ENCODE measurements at regions not wholly inside any gene's neighbourhood (a gene's known extent, or its start where the extent isn't known, plus 50 kb on each side); places are given as distances from the start of the nearest gene placed in this dataset.

- no peaks in the 10 kb centered on the region for H3K9me3 ChIP-seq (ENCODE audit: control insufficient read depth, insufficient read depth, low read length)
- no peaks in the 10 kb centered on the region for H3K4me1 ChIP-seq (ENCODE audit: insufficient read depth, low read length)
- H3K9ac ChIP-seq (ENCODE audit: low read depth, low read length): no peak overlapping the region
- H3K36me3 ChIP-seq (ENCODE audit: insufficient read depth, low read length): no peaks in the 10 kb centered on the region
Measured at GRCh38 chr2:37493425-37493824, 149.0 kb downstream of the QPCT start.

GRCh38 chr2:37499113-37499512, 154.7 kb downstream of the QPCT start:
- H3K4me1 ChIP-seq (ENCODE audit: insufficient read depth, low read length): no peaks in the 10 kb centered on the region
- H3K9ac ChIP-seq (ENCODE audit: low read depth, low read length): no peak overlapping the region
- H3K36me3 ChIP-seq (ENCODE audit: insufficient read depth, low read length): no peaks in the 10 kb centered on the region
- no peaks in the 10 kb centered on the region for H3K9me3 ChIP-seq (ENCODE audit: control insufficient read depth, insufficient read depth, low read length)

- H3K36me3 ChIP-seq (ENCODE audit: insufficient read depth, low read length): no peaks in the 10 kb centered on the region
- no peak overlapping the region for H3K9ac ChIP-seq (ENCODE audit: low read depth, low read length)
- H3K9me3 ChIP-seq (ENCODE audit: control insufficient read depth, insufficient read depth, low read length): no peaks in the 10 kb centered on the region
- no peaks in the 10 kb centered on the region for H3K4me1 ChIP-seq (ENCODE audit: insufficient read depth, low read length)
Measured at GRCh38 chr2:37500031-37500430, 155.6 kb downstream of the QPCT start.

- no peak overlapping the region for H3K9ac ChIP-seq (ENCODE audit: low read depth, low read length)
- H3K9me3 ChIP-seq (ENCODE audit: control insufficient read depth, insufficient read depth, low read length): no peaks in the 10 kb centered on the region
- no peaks in the 10 kb centered on the region for H3K4me1 ChIP-seq (ENCODE audit: insufficient read depth, low read length)
- no peaks in the 10 kb centered on the region for H3K36me3 ChIP-seq (ENCODE audit: insufficient read depth, low read length)
Measured at GRCh38 chr2:37501113-37501512, 156.7 kb downstream of the QPCT start.

- no peaks in the 10 kb centered on the region for H3K9me3 ChIP-seq (ENCODE audit: control insufficient read depth, insufficient read depth, low read length)
- H3K4me1 ChIP-seq (ENCODE audit: insufficient read depth, low read length): peaks cover 11% of the 10 kb centered on the region; the same call in 1 of the 2 replicates
- no peak overlapping the region for H3K9ac ChIP-seq (ENCODE audit: low read depth, low read length)
- H3K36me3 ChIP-seq (ENCODE audit: insufficient read depth, low read length): no peaks in the 10 kb centered on the region
Measured at GRCh38 chr2:37506407-37507050, 162.1 kb downstream of the QPCT start.

- Histone ChIP-seq H3K9me3 (ENCODE audit: control insufficient read depth, insufficient read depth, low read length) (no peaks in the 10 kb centered on the region), H3K9ac (ENCODE audit: low read depth, low read length) (no peak overlapping the region), H3K36me3 (ENCODE audit: insufficient read depth, low read length) (no peaks in the 10 kb centered on the region), H3K4me1 (ENCODE audit: insufficient read depth, low read length) (peaks cover 11% of the 10 kb centered on the region; the same call in 1 of the 2 replicates)
Measured at GRCh38 chr2:37507051-37507410, 162.6 kb downstream of the QPCT start.

- Histone ChIP-seq H3K4me1 (ENCODE audit: insufficient read depth, low read length) (peaks cover 11% of the 10 kb centered on the region; the same call in 1 of the 2 replicates), H3K9ac (ENCODE audit: low read depth, low read length) (no peak overlapping the region), H3K36me3 (ENCODE audit: insufficient read depth, low read length) (no peaks in the 10 kb centered on the region), H3K9me3 (ENCODE audit: control insufficient read depth, insufficient read depth, low read length) (no peaks in the 10 kb centered on the region)
Measured at GRCh38 chr2:37507703-37508102, 163.3 kb downstream of the QPCT start.

- Histone ChIP-seq H3K36me3 (ENCODE audit: insufficient read depth, low read length) (no peaks in the 10 kb centered on the region), H3K4me1 (ENCODE audit: insufficient read depth, low read length) (no peaks in the 10 kb centered on the region), H3K9me3 (ENCODE audit: control insufficient read depth, insufficient read depth, low read length) (no peaks in the 10 kb centered on the region; the same call in 1 of the 2 replicates), H3K9ac (ENCODE audit: low read depth, low read length) (no peak overlapping the region)
Measured at GRCh38 chr2:37512971-37513370, 158.5 kb downstream of the CDC42EP3 start.

- Histone ChIP-seq H3K4me1 (ENCODE audit: insufficient read depth, low read length) (no peaks in the 10 kb centered on the region), H3K9me3 (ENCODE audit: control insufficient read depth, insufficient read depth, low read length) (no peaks in the 10 kb centered on the region), H3K9ac (ENCODE audit: low read depth, low read length) (no peak overlapping the region), H3K36me3 (ENCODE audit: insufficient read depth, low read length) (no peaks in the 10 kb centered on the region)
Measured at GRCh38 chr2:37523814-37524362, 147.6 kb downstream of the CDC42EP3 start.

- Histone ChIP-seq H3K36me3 (ENCODE audit: insufficient read depth, low read length) (no peaks in the 10 kb centered on the region), H3K9me3 (ENCODE audit: control insufficient read depth, insufficient read depth, low read length) (no peaks in the 10 kb centered on the region), H3K4me1 (ENCODE audit: insufficient read depth, low read length) (no peaks in the 10 kb centered on the region), H3K9ac (ENCODE audit: low read depth, low read length) (no peak overlapping the region)
Measured at GRCh38 chr2:37526323-37526722, 145.1 kb downstream of the CDC42EP3 start.

GRCh38 chr2:37526856-37527255, 144.6 kb downstream of the CDC42EP3 start:
- Histone ChIP-seq H3K4me1 (ENCODE audit: insufficient read depth, low read length) (no peaks in the 10 kb centered on the region), H3K36me3 (ENCODE audit: insufficient read depth, low read length) (no peaks in the 10 kb centered on the region), H3K9me3 (ENCODE audit: control insufficient read depth, insufficient read depth, low read length) (no peaks in the 10 kb centered on the region), H3K9ac (ENCODE audit: low read depth, low read length) (no peak overlapping the region)

- Histone ChIP-seq H3K36me3 (ENCODE audit: insufficient read depth, low read length) (no peaks in the 10 kb centered on the region), H3K9me3 (ENCODE audit: control insufficient read depth, insufficient read depth, low read length) (no peaks in the 10 kb centered on the region), H3K9ac (ENCODE audit: low read depth, low read length) (no peak overlapping the region), H3K4me1 (ENCODE audit: insufficient read depth, low read length) (no peaks in the 10 kb centered on the region)
Measured at GRCh38 chr2:37527361-37527760, 144.1 kb downstream of the CDC42EP3 start.

GRCh38 chr2:37529830-37530415, 141.5 kb downstream of the CDC42EP3 start:
- peaks cover 3% of the 10 kb centered on the region; the same call in 1 of the 2 replicates for H3K4me1 ChIP-seq (ENCODE audit: insufficient read depth, low read length)

GRCh38 chr2:37532503-37532902, 138.9 kb downstream of the CDC42EP3 start:
- H3K4me1 ChIP-seq (ENCODE audit: insufficient read depth, low read length): peaks cover 3% of the 10 kb centered on the region; the same call in 1 of the 2 replicates
- no peak overlapping the region for H3K9ac ChIP-seq (ENCODE audit: low read depth, low read length)
- no peaks in the 10 kb centered on the region for H3K36me3 ChIP-seq (ENCODE audit: insufficient read depth, low read length)
- H3K9me3 ChIP-seq (ENCODE audit: control insufficient read depth, insufficient read depth, low read length): no peaks in the 10 kb centered on the region

More at GRCh38 chr2:37529830-37530415, 141.5 kb downstream of the CDC42EP3 start:
- no peaks in the 10 kb centered on the region for H3K9me3 ChIP-seq (ENCODE audit: control insufficient read depth, insufficient read depth, low read length)
- H3K36me3 ChIP-seq (ENCODE audit: insufficient read depth, low read length): no peaks in the 10 kb centered on the region
- no peak overlapping the region for H3K9ac ChIP-seq (ENCODE audit: low read depth, low read length)

GRCh38 chr2:37537316-37537715, 134.1 kb downstream of the CDC42EP3 start:
- Histone ChIP-seq H3K36me3 (ENCODE audit: insufficient read depth, low read length) (no peaks in the 10 kb centered on the region), H3K9me3 (ENCODE audit: control insufficient read depth, insufficient read depth, low read length) (no peaks in the 10 kb centered on the region)

More at GRCh38 chr2:37537316-37537715, 134.1 kb downstream of the CDC42EP3 start:
- Histone ChIP-seq H3K9ac (ENCODE audit: low read depth, low read length) (no peak overlapping the region), H3K4me1 (ENCODE audit: insufficient read depth, low read length) (peaks cover 3% of the 10 kb centered on the region; the same call in 1 of the 2 replicates)

Measured in ES-I3 (cell line).